GM21367 (cell line): ENCODE measurements at regions not wholly inside any gene's neighbourhood (a gene's known extent, or its start where the extent isn't known, plus 50 kb on each side); places are given as distances from the start of the nearest gene placed in this dataset.

Experiments
- ATAC-seq: cut with Tn5 transposase; IDR thresholded peaks from one replicate; pipeline ENCODE4 v1.9.1; 2021; ENCODE audit not compliant: unreplicated experiment

- ATAC-seq: no peak
Observed at GRCh38 chr18:5091741-5092140, 105.3 kb downstream of the AKAIN1 start.

DNA sequence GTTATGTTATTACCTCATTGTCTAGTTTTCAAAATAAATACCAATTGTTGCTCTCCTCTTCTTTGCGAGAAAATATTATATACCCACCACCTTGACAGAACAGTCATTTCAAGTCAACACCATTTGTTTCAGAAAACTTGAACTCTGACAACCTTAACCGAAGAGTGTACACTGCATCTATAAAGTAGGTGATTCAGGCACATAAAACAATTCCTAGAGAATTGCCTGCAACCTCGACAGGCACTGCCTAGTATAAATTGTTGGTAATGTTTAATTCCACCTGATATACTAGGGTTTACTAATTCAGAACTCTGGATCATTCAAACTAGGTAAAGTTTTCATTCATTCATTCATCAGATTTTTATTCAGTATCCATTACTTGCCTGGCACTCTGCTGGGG, 121.8 kb downstream of the AKAIN1 start:
- ATAC-seq: no peak

DNA sequence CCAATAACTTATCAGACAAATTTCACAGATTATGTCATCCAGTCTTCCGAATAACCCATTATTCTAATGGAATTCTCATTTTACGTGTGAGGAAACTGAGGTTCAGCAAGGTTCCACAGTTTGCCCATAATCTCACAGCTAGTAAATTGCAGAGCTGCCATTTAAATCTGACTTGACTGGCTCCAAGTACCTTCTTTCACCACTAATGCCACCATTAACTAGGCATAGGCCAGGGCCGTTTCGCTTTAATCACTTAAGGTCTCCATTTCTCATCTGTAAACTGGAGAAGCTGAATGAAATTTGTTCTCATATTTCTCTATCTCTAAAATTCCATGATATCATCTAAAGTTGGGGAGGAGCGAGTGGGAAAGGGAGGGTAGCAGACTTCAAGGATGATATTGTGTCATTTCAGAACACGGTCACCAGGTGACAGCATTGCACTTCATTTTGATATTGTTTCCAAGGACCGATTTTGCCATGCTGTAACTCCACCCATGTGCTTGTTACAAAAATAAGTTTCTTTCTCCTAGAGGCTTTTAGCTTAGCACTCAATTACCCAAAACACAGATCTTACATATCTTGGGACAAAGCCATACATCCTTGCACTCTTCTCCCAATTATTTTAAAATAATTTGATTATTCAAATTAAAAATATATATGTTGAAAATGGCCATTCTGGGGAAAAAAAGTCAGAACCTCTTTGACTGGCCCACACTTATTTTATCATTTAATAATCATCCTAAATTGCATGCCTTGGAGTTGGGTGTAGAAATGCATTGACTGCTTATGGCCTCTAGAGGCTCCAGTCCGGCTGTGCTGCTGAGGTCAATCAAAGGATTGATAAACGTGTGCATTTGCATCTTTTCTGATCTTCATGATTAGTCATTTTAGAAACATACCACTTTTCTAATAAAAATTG, 123.8 kb downstream of the AKAIN1 start:
- peak; percentile 52 for ATAC-seq

GRCh38 chr18:5068851-5069250, 128.2 kb downstream of the AKAIN1 start:
- ATAC-seq: no peak

DNA sequence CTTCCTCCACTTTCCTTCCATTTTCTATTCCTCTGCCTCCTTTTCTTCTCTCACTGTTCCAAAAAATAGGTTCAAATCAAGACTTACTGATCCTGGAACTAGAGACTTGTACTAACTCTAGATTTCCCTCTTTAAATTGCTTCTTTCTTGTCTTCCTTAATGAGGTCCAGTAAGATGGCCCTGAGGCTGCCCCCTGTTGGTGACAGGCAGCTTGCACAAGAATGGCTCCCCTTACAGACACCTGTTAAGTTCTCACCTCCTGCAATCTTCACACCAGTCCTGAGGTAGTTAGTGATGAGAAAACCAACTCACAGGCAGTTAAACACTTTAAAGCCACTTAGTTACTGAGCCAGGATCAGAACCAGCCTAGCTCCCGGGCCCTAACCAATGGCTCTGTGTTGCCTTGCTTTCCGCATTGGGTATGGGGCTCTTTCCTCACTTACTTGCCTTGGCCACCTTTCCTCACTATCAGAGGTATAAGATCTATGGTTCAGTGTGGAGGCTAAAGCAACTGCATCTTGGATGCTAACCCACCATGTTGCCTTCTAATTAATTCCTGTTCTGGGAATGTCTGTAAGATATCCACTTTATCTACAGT, 130.6 kb downstream of the AKAIN1 start:
- ATAC-seq: no peak

DNA sequence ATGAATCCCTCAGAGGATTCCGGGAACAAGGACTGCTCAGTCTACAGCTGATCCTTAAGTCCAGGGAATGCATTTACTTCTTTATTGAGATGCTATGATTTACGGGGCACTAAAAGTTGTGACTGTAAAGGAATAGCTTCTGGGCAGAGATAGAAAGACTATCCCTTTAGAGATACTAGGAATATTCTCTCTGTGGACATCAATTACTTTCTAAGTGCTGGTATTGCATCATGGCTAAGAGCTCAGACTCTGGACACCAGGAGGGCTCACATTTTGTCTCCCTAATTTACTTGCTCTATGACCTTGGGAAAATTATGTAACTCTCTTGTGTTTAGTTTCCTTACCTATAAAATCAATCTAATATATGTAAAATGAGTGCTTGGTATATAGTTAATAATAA, 131.4 kb downstream of the AKAIN1 start:
- ATAC-seq: no peak

GRCh38 chr18:5064841-5065370, 132.2 kb downstream of the AKAIN1 start:
- no peak for ATAC-seq

GRCh38 chr18:5061785-5062184, 135.3 kb downstream of the AKAIN1 start:
- no peak for ATAC-seq

DNA sequence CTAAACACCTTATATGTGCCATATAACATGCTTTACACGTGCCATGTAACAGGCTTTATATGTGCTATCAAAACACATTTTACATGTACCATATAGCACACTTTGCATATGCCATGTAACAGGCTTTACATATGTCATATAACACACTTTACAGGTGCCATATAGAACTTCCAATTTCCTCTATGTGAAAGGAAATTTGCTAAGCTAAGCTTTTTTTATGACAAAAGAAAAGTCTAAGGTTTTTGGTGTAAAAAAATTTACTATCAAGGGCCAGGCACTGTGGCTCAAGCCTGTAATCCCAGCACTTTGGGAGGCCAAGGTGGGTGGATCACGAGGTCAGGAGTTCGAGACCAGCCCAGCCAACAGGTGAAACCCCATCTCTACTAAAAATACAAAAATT, 136.5 kb downstream of the AKAIN1 start:
- ATAC-seq: no peak

- no peak for ATAC-seq
Observed at GRCh38 chr18:5059696-5060032, 137.4 kb downstream of the AKAIN1 start.

DNA sequence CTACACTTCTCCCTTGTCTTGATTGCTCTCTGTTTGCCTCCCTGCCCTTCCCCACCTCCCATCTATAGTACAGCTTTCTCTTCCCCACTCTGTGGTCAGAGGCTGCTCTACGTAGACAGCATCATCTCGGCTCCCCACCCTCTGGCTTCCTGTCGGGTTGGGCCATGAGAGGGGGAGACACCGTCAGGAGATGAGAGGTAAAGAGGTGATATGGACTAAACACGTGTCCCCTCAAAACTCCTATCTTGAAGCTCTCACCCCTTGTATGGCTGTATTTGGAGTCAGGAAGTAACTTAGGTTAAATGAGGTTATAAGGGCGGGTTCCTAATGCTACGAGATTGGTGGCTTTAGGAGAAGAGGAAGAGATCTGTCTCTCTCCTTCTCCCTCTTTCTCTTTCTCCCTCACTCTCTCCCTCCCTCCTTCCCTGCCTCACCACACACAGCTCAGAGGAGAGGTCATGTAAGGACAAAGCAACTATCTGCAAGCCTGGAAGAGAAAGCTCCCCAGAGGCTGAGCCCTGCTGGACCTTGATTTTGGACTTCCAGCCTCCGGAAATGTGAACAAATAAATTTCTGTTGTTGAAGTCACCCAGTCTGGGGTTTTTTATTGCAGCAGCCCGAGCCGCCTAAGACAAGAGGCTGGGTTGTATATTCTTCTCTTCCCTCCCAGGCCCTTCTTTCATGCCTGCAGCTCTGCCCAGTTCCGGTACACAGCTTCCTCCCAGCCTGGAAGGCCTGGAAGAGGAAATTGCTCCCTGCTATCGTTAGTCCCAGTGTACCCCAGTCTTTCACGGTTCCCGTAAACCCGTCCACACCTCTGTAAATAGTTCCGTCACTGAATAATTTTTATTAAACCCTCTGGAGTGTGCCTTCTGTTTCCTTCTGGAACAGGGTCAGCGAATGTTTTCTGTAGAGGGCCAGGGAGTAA, 138.0 kb downstream of the AKAIN1 start:
- ATAC-seq: no peak

DNA sequence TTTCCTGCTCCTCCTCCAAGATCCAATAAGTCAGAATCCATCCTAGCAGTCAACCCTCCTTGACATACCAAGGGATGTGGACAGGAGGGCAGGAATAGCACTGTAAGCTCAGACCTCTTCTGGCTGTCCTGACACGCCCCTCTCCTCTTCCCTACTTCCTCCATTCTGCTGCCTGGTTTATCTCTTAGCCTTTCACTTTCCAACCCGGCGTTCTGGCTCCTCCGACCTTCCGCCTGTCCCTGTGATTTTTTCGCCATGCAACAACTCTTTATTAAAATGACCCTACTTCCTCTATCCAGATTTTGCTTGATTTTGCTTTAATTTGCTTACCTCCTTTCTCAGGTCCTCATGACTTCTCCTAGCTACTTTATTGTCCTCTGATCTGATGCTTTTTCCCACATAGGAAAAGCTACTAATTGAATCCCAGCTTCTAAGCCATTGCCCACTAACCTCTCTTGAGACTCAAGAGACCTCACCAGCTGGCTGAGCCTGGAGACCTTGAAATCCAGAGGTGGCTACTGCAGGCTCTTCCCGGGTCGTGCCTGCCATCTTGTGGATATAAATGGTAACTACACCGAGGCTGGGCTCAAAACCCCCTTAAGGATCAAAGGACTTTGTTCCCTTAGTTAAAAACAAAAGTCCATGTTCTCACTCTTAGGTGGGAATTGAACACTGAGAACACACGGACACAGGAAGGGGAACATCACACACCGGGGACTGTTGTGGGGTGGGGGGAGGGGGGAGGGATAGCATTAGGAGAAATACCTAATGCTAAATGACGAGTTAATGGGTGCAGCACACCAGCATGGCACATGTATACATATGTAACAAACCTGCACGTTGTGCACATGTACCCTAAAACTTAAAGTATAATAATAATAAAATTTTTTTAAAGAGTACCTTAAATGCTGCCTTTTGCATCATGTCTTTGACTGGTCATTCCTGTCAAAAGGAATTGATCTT, 139.4 kb downstream of the AKAIN1 start:
- ATAC-seq: peak; percentile 76

DNA sequence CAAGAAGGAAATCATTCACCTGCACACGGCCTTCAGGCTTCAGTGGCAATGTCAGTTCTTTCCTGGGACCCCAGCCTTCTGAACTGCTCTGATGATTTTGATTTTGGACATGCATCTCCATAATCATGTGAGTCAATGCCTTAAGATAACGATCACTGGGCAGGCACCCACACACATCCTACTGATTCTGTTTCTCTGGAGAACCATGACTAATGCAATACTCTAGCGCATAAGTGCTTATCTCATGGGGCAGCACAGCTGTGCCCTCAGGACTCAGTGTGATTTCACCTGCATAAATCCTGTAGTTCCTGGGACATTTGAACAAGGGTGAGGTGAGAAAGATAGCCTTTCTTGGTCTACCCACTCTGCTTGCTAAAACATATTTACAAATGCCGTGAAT, 144.6 kb downstream of the AKAIN1 start:
- ATAC-seq: no peak

DNA sequence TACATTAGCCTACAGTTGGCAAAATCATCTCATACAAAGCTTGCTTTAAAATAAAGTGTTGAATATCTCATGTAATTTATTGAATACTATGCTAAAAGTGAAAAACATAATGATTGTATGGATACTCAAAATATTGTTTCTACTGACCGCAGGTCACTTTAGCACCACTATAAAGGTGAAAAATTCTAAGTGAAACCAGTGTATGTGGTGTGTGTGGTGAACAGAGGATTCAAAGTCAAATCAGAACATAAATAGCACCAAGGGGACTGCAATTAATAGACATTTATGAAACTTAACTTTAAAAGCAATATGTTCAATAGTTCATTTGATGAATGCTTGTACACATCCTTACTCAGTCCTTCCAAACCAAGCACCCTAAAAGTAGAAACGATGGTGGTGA, 145.8 kb downstream of the AKAIN1 start:
- no peak for ATAC-seq

DNA sequence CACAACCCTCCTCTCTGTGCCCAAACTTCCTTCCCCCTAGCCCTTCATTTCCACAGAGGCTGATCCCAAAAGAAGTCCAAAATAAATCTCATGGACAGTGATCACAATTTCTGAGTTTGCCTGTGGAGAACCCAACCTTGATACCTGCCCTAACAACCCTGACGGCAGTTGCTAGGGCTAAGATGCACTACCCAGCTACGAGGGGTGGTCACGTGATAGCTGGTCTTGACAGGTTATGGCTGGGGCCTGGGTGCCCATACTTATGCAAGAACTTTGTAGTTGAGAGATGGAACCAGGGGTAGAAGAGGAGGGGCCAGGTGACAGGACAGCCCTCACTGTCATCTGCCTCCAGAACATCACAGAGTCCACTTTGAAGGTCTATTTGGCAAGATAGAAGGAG, 147.9 kb downstream of the AKAIN1 start:
- no peak for ATAC-seq

- ATAC-seq: no peak
Observed at GRCh38 chr18:5040476-5040875, 156.6 kb downstream of the AKAIN1 start.

GRCh38 chr18:5036523-5036922, 160.5 kb downstream of the AKAIN1 start:
- no peak for ATAC-seq

DNA sequence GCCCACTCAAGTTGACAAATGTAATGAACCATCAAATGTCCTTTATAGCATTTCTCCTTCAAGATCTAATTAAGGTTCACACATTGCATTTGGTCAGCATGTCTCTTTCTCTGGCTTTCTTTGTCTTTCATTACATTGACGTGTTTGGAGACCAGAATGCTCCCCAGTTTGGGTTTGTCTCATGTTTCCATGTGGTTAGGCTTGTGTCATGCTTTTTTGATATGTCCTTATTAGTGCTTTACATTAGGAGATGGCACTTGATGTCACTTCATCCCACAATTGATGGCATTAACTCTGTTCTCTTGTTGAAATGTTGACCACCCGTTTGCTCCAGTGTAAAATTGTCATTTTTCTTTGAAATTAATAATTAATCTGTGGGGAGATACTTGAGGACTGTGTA, 165.8 kb downstream of the AKAIN1 start:
- ATAC-seq: no peak

GRCh38 chr18:5030636-5031035, 166.4 kb downstream of the AKAIN1 start:
- ATAC-seq: no peak

GRCh38 chr18:5029592-5029991, 167.5 kb downstream of the AKAIN1 start:
- no peak for ATAC-seq
